HEK293T (cell line): ENCODE measurements at regions not wholly inside any gene's neighbourhood (a gene's known extent, or its start where the extent isn't known, plus 50 kb on each side); places are given as distances from the start of the nearest gene placed in this dataset.

Experiments used
- CTCF ChIA-PET: fragments of 350-600 bp; formaldehyde crosslinking; extraction: SDS; loops from one replicate; lab custom pipeline; 2021; ENCODE audit warnings: antibody characterized with exemption, inconsistent platforms; lab: Yijun Ruan, JAX
- POLR2A ChIA-PET: fragments of 350-600 bp; formaldehyde crosslinking; extraction: SDS; loops from one replicate; lab custom pipeline; 2020; ENCODE audit warnings: antibody characterized with exemption, inconsistent platforms; lab: Yijun Ruan, JAX
- DNase-seq: peaks from one replicate; pipeline ENCODE4 v3.0.0; 2012; ENCODE audit warnings: mixed read lengths; ENCODE audit errors: extremely low spot score
- ARNT ChIP-seq: fragments of 450-650 bp; IDR thresholded peaks from 2 replicates; pipeline ENCODE4 v1.6.1; 2017; ENCODE audit warnings: mild to moderate bottlenecking
- BHLHE40 ChIP-seq: fragments of 450-650 bp; IDR thresholded peaks from 2 replicates; pipeline ENCODE4 v1.6.1; 2016; ENCODE audit warnings: mild to moderate bottlenecking, moderate library complexity, borderline replicate concordance
- CTBP1 ChIP-seq: fragments of 450-650 bp; IDR thresholded peaks from 2 replicates; pipeline ENCODE4 v1.6.1; 2016; ENCODE audit warnings: borderline replicate concordance
- ELF4 ChIP-seq: fragments of 450-650 bp; IDR thresholded peaks from 2 replicates; pipeline ENCODE4 v1.6.1; 2017; ENCODE audit warnings: antibody characterized with exemption
- FOXA1 ChIP-seq: fragments of 450-650 bp; IDR thresholded peaks from 2 replicates; pipeline ENCODE4 v1.6.1; 2016; ENCODE audit warnings: mild to moderate bottlenecking
- FOXK2 ChIP-seq: fragments of 450-650 bp; IDR thresholded peaks from 2 replicates; pipeline ENCODE4 v1.6.1; 2016; ENCODE audit warnings: mild to moderate bottlenecking
- FOXM1 ChIP-seq: fragments of 450-650 bp; IDR thresholded peaks from 2 replicates; pipeline ENCODE4 v1.6.1; 2017; ENCODE audit warnings: mild to moderate bottlenecking, borderline replicate concordance
- HDGF ChIP-seq: fragments of 450-650 bp; IDR thresholded peaks from 2 replicates; pipeline ENCODE4 v1.6.1; 2017; ENCODE audit warnings: antibody characterized with exemption, borderline replicate concordance
- L3MBTL2 ChIP-seq: fragments of 450-650 bp; conservative IDR thresholded peaks from 2 replicates; pipeline ENCODE4 v1.6.1; 2016; ENCODE audit warnings: mild to moderate bottlenecking
- LEF1 ChIP-seq: fragments of 450-650 bp; IDR thresholded peaks from 2 replicates; pipeline ENCODE4 v1.6.1; 2017; ENCODE audit warnings: mild to moderate bottlenecking, borderline replicate concordance
- NFRKB ChIP-seq: fragments of 450-650 bp; IDR thresholded peaks from 2 replicates; pipeline ENCODE4 v1.6.1; 2016; ENCODE audit warnings: mild to moderate bottlenecking, moderate library complexity
- PKNOX1 ChIP-seq: fragments of 450-650 bp; IDR thresholded peaks from 2 replicates; pipeline ENCODE4 v1.6.1; 2016
- SP1 ChIP-seq: fragments of 450-650 bp; IDR thresholded peaks from 2 replicates; pipeline ENCODE4 v1.6.1; 2017
- SUZ12 ChIP-seq: fragments of 450-650 bp; IDR thresholded peaks from 2 replicates; pipeline ENCODE4 v1.6.1; 2016; ENCODE audit warnings: mild to moderate bottlenecking
- TARDBP ChIP-seq: fragments of 450-650 bp; IDR thresholded peaks from 2 replicates; pipeline ENCODE4 v1.6.1; 2016
- ZNF384 ChIP-seq: fragments of 450-650 bp; IDR thresholded peaks from 2 replicates; pipeline ENCODE4 v1.6.1; 2016

- CTCF ChIA-PET, result no interaction called here
These were observed 168.3 kb downstream of the PAWR start for GRCh38 chr12:79522257-79522988.

GRCh38 chr12:79521576-79521975 lies 169.2 kb downstream of the PAWR start:
- DNase-seq, result no peak
- POLR2A ChIA-PET, result no interaction called here
- CTCF ChIA-PET, result no interaction called here
- TF ChIP-seq LEF1 (no peak), HDGF (no peak), CTBP1 (no peak), ARNT (no peak), FOXK2 (no peak), TARDBP (no peak)

More at GRCh38 chr12:79522257-79522988, 168.3 kb downstream of the PAWR start:
- POLR2A ChIA-PET, result no interaction called here
- no peak for DNase-seq
- TF ChIP-seq BHLHE40 (no peak), CTBP1 (no peak), LEF1 (no peak), HDGF (no peak), L3MBTL2 (no peak), SP1 (no peak), FOXK2 (no peak), NFRKB (no peak)

GRCh38 chr12:79517363-79517762 lies 173.4 kb downstream of the PAWR start:
- no peak for DNase-seq
- CTCF ChIA-PET, result no interaction called here
- no peak for TF ChIP-seq SP1
- TF ChIP-seq ZNF384, result no peak
- TF ChIP-seq FOXA1, result no peak
- no peak for TF ChIP-seq PKNOX1
- TF ChIP-seq ARNT, result no peak
- TF ChIP-seq ELF4, result no peak
- no peak for TF ChIP-seq LEF1
- TF ChIP-seq CTBP1, result no peak
- no peak for TF ChIP-seq FOXM1
- no peak for TF ChIP-seq NFRKB
- TF ChIP-seq FOXK2, result no peak
- TF ChIP-seq L3MBTL2, result no peak
- TF ChIP-seq TARDBP, result no peak
- TF ChIP-seq BHLHE40, result no peak
- TF ChIP-seq HDGF, result no peak
- no peak for TF ChIP-seq SUZ12
- POLR2A ChIA-PET, result no interaction called here

GRCh38 chr12:79515530-79515935 lies 175.2 kb downstream of the PAWR start:
- ChIA-PET CTCF (no interaction called here), POLR2A (no interaction called here)
- no peak for DNase-seq
- TF ChIP-seq CTBP1 (no peak), ELF4 (no peak), TARDBP (no peak), SUZ12 (no peak), PKNOX1 (no peak), BHLHE40 (no peak), LEF1 (no peak), ARNT (no peak), NFRKB (no peak), SP1 (no peak), HDGF (no peak), FOXM1 (no peak), FOXK2 (no peak), L3MBTL2 (no peak), ZNF384 (no peak), FOXA1 (no peak)

- ChIA-PET POLR2A (no interaction called here), CTCF (no interaction called here)
- TF ChIP-seq TARDBP (no peak), NFRKB (no peak), ARNT (no peak), L3MBTL2 (no peak), FOXM1 (no peak), PKNOX1 (no peak), FOXK2 (no peak), BHLHE40 (no peak), LEF1 (no peak), ZNF384 (no peak), SUZ12 (no peak), CTBP1 (no peak), SP1 (no peak), FOXA1 (no peak), ELF4 (no peak), HDGF (no peak)
- DNase-seq, result no peak
These were observed 175.8 kb downstream of the PAWR start for GRCh38 chr12:79514730-79515529.
